HFFc6 (cell line): ENCODE measurements at regions not wholly inside any gene's neighbourhood (a gene's known extent, or its start where the extent isn't known, plus 50 kb on each side); places are given as distances from the start of the nearest gene placed in this dataset.
"Not testable (repeated sequence)": the region's sequence is repeated elsewhere in the genome, so short reads cannot be mapped to it uniquely, and the experiment has no call there.

Source experiments
- DNase-seq: peaks from one replicate; pipeline ENCODE4 v3.0.0-alpha.2; 2018
- H3K27ac Mint-ChIP-seq: 2 replicates; pipeline ENCODE4 v1.8.0; 2020; ENCODE audit warnings: mild to moderate bottlenecking, mixed read lengths
- H3K27me3 Mint-ChIP-seq: 2 replicates; pipeline ENCODE4 v1.8.0; 2021; ENCODE audit warnings: mild to moderate bottlenecking, moderate library complexity, mixed read lengths; ENCODE audit not compliant: insufficient read depth
- H3K36me3 Mint-ChIP-seq: 2 replicates; pipeline ENCODE4 v1.8.0; 2021; ENCODE audit warnings: low read depth, mixed read lengths
- H3K4me1 Mint-ChIP-seq: 2 replicates; pipeline ENCODE4 v1.8.0; 2020; ENCODE audit warnings: low read depth, mixed read lengths
- H3K4me3 Mint-ChIP-seq: 2 replicates; pipeline ENCODE4 v1.8.0; 2020; ENCODE audit warnings: mild to moderate bottlenecking, moderate library complexity, mixed read lengths
- H3K9me3 Mint-ChIP-seq: 2 replicates; pipeline ENCODE4 v1.8.0; 2020; ENCODE audit warnings: mild to moderate bottlenecking, mixed read lengths
- CTCF ChIP-seq: fragments of 200-600 bp; sonication (generic); IDR thresholded peaks from 2 replicates; pipeline ENCODE4 v1.5.0; 2021; ENCODE audit warnings: antibody characterized with exemption, mild to moderate bottlenecking

- Mint-ChIP-seq H3K4me1 (no peaks in the 10 kb centered on the region), H3K4me3 (no peak overlapping the region), H3K36me3 (0 out of 2 replicates have a peak, but pooled peaks cover 4% of the 10 kb centered on the region), H3K9me3 (peaks cover 25% of the 10 kb centered on the region), H3K27ac (no peak overlapping the region), H3K27me3 (no peaks in the 10 kb centered on the region)
- no peak for DNase-seq
- TF ChIP-seq CTCF = no peak
These were observed 972.1 kb upstream of the PRR20A start for GRCh38 chr13:56168581-56168980.

- no peaks in the 10 kb centered on the region for H3K4me1 Mint-ChIP-seq
- TF ChIP-seq CTCF = no peak
- no peaks in the 10 kb centered on the region for H3K27me3 Mint-ChIP-seq
- H3K27ac Mint-ChIP-seq = no peak overlapping the region
- H3K36me3 Mint-ChIP-seq = 0 out of 2 replicates have a peak, but pooled peaks cover 5% of the 10 kb centered on the region
- peaks cover 23% of the 10 kb centered on the region for H3K9me3 Mint-ChIP-seq
- no peak for DNase-seq
- H3K4me3 Mint-ChIP-seq = no peak overlapping the region
These were observed 967.4 kb upstream of the PRR20A start for GRCh38 chr13:56173346-56173745.

GRCh38 chr13:56182598-56182997 lies 958.1 kb upstream of the PRR20A start:
- DNase-seq = no peak
- H3K9me3 Mint-ChIP-seq = peaks cover 9% of the 10 kb centered on the region
- no peak overlapping the region for H3K27ac Mint-ChIP-seq
- no peak for TF ChIP-seq CTCF
- H3K4me3 Mint-ChIP-seq = no peak overlapping the region
- no peaks in the 10 kb centered on the region for H3K4me1 Mint-ChIP-seq
- no peaks in the 10 kb centered on the region for H3K27me3 Mint-ChIP-seq
- peaks cover 4% of the 10 kb centered on the region; the same call in 1 of the 2 replicates for H3K36me3 Mint-ChIP-seq

GRCh38 chr13:56187331-56187730 lies 953.4 kb upstream of the PRR20A start:
- DNase-seq = no peak
- Mint-ChIP-seq H3K9me3 (peaks cover 18% of the 10 kb centered on the region), H3K4me1 (no peaks in the 10 kb centered on the region), H3K27me3 (no peaks in the 10 kb centered on the region), H3K27ac (no peak overlapping the region), H3K36me3 (peaks cover 6% of the 10 kb centered on the region; the same call in 1 of the 2 replicates), H3K4me3 (no peak overlapping the region)
- no peak for TF ChIP-seq CTCF

GRCh38 chr13:56188582-56188981 lies 952.1 kb upstream of the PRR20A start:
- H3K4me3 Mint-ChIP-seq, H3K27ac Mint-ChIP-seq, H3K27me3 Mint-ChIP-seq, H3K36me3 Mint-ChIP-seq, H3K4me1 Mint-ChIP-seq, DNase-seq: not testable (repeated sequence)
- H3K9me3 Mint-ChIP-seq = peaks cover 18% of the 10 kb centered on the region

GRCh38 chr13:56189439-56189838 lies 951.3 kb upstream of the PRR20A start:
- Mint-ChIP-seq H3K27me3 (no peaks in the 10 kb centered on the region), H3K36me3 (peaks cover 6% of the 10 kb centered on the region; the same call in 1 of the 2 replicates), H3K4me3 (no peak overlapping the region), H3K9me3 (peaks cover 18% of the 10 kb centered on the region), H3K27ac (no peak overlapping the region), H3K4me1 (no peaks in the 10 kb centered on the region)
- TF ChIP-seq CTCF = no peak
- no peak for DNase-seq
